Natural killer cell (primary cell): ENCODE measurements at regions not wholly inside any gene's neighbourhood (a gene's known extent, or its start where the extent isn't known, plus 50 kb on each side); places are given as distances from the start of the nearest gene placed in this dataset.

ENCODE experiments used
- ATAC-seq, 3 donors: fragments of 150-1000 bp in 2 of 3; fragments of 200-7000 bp in 1 of 3; cut with Tn5 transposase; 1 replicate in 1 of 3; 2 replicates in 2 of 3; pipeline ENCODE4 v1.10.0; 2021; ENCODE audit warnings: mild to moderate bottlenecking in 2 of 3, moderate library complexity in 2 of 3
- DNase-seq, 2 donors: peaks; one replicate each; pipeline versions ENCODE4 v3.0.0 to v3.0.0-alpha.2; 2013 to 2021; ENCODE audit warnings: mixed read lengths in 1 of 2
- H3K27ac ChIP-seq: one replicate; pipeline ENCODE4 v1.5.1; 2013; ENCODE audit warnings: mild to moderate bottlenecking, low read length
- H3K27me3 ChIP-seq: one replicate; pipeline ENCODE4 v1.6.1; 2013; ENCODE audit warnings: low read length; ENCODE audit not compliant: control insufficient read depth, insufficient read depth
- H3K36me3 ChIP-seq: one replicate; pipeline ENCODE4 v1.6.1; 2013; ENCODE audit warnings: low read length; ENCODE audit not compliant: control insufficient read depth, insufficient read depth
- H3K4me1 ChIP-seq: one replicate; pipeline ENCODE4 v1.6.1; 2013; ENCODE audit warnings: low read length; ENCODE audit not compliant: control insufficient read depth, insufficient read depth
- H3K4me3 ChIP-seq: one replicate; pipeline ENCODE4 v1.5.1; 2013; ENCODE audit warnings: low read length
- H3K9me3 ChIP-seq: one replicate; pipeline ENCODE4 v1.6.1; 2013; ENCODE audit warnings: low read length; ENCODE audit not compliant: control insufficient read depth, insufficient read depth
- H3K27ac Mint-ChIP-seq, 2 donors: one replicate each; pipeline ENCODE4 v1.8.0; 2022; ENCODE audit warnings: mild to moderate bottlenecking in 2 of 2, mixed read lengths in 2 of 2, moderate library complexity in 1 of 2
- H3K27me3 Mint-ChIP-seq, 2 donors: one replicate each; pipeline ENCODE4 v1.8.0; 2022; ENCODE audit warnings: low read depth in 2 of 2, mixed read lengths in 2 of 2
- H3K36me3 Mint-ChIP-seq: one replicate; pipeline ENCODE4 v1.8.0; 2022; ENCODE audit warnings: mixed read lengths
- H3K4me1 Mint-ChIP-seq, 2 donors: one replicate each; pipeline ENCODE4 v1.8.0; 2022; ENCODE audit warnings: mixed read lengths in 2 of 2
- H3K4me3 Mint-ChIP-seq: one replicate; pipeline ENCODE4 v1.8.0; 2022; ENCODE audit warnings: mild to moderate bottlenecking, moderate library complexity, mixed read lengths
- H3K9me3 Mint-ChIP-seq, 2 donors: one replicate each; pipeline ENCODE4 v1.8.0; 2022; ENCODE audit warnings: mixed read lengths in 2 of 2
- CTCF ChIP-seq: fragments of 200-600 bp; IDR thresholded peaks from one replicate; pipeline ENCODE4 v1.8.0; 2022; ENCODE audit warnings: antibody characterized with exemption
- WGBS: methylation state at CpG from one replicate; pipeline ENCODE4 v1.1.7; 2013; ENCODE audit warnings: missing lambda C conversion rate; ENCODE audit not compliant: insufficient coverage; 5-methylcytosine and 5-hydroxymethylcytosine counted together
- intact Hi-C: fragments of 100-400 bp; cut with micrococcal nuclease; formaldehyde crosslinking; loops from one replicate; pipeline ENCODE4 v1.14.2; 2022

DNA sequence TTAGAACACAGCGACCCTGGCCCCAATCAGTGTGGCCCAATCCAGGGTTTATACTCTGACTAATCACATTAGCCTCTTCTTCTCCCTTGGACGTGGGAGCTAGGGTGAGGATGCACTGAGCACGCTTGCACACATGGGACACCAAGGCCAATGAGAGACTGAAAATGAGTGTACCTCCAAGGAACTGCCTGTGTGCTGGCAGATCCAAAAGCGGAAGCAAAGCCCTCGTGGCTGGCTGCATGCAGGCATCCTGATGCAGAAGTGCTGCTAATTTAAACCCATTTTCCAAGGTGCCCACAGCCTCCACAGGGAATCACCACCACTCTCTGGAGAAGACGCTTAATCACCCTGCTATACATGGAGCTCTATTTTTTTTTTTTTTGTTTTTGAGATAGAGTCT lies 375.3 kb upstream of the XYLT1 start:
- no peaks in the 10 kb centered on the region for H3K4me1 Mint-ChIP-seq
- Histone ChIP-seq H3K27me3 (no peaks in the 10 kb centered on the region), H3K36me3 (no peaks in the 10 kb centered on the region), H3K4me3 (no peak overlapping the region), H3K27ac (no peak overlapping the region), H3K9me3 (no peaks in the 10 kb centered on the region), H3K4me1 (no peaks in the 10 kb centered on the region)
- peaks cover 3 to 7% of the 10 kb centered on the region in 2 donors for H3K27me3 Mint-ChIP-seq
- TF ChIP-seq CTCF = no peak
- 87% methylated on average over 6 of the region's 6 CpGs for WGBS
- intact Hi-C loops = no loop called here
- no peak overlapping the region for H3K4me3 Mint-ChIP-seq
- H3K36me3 Mint-ChIP-seq = no peaks in the 10 kb centered on the region
- H3K9me3 Mint-ChIP-seq = no peaks in the 10 kb centered on the region
- DNase-seq (no peak), ATAC-seq (no peak)
- H3K27ac Mint-ChIP-seq = no peak overlapping the region

- H3K4me1 Mint-ChIP-seq = no peaks in the 10 kb centered on the region
- no peak for DNase-seq
- H3K27ac Mint-ChIP-seq = no peak overlapping the region
- H3K36me3 Mint-ChIP-seq = no peaks in the 10 kb centered on the region
- no peak overlapping the region for H3K27ac ChIP-seq
- no peak overlapping the region for H3K4me3 Mint-ChIP-seq
- H3K27me3 Mint-ChIP-seq = peaks cover 6 to 7% of the 10 kb centered on the region in 2 donors
- no peak for ATAC-seq
- no peak for TF ChIP-seq CTCF
- no peaks in the 10 kb centered on the region for H3K9me3 Mint-ChIP-seq
- no peak overlapping the region for H3K4me3 ChIP-seq
- intact Hi-C loops = no loop called here
- H3K27me3 ChIP-seq = no peaks in the 10 kb centered on the region
- no peaks in the 10 kb centered on the region for H3K4me1 ChIP-seq
- 83% methylated on average over 10 of the region's 10 CpGs for WGBS
- no peaks in the 10 kb centered on the region for H3K9me3 ChIP-seq
- no peaks in the 10 kb centered on the region for H3K36me3 ChIP-seq
These were observed 374.3 kb upstream of the XYLT1 start for GRCh38 chr16:17845031-17845430.

DNA sequence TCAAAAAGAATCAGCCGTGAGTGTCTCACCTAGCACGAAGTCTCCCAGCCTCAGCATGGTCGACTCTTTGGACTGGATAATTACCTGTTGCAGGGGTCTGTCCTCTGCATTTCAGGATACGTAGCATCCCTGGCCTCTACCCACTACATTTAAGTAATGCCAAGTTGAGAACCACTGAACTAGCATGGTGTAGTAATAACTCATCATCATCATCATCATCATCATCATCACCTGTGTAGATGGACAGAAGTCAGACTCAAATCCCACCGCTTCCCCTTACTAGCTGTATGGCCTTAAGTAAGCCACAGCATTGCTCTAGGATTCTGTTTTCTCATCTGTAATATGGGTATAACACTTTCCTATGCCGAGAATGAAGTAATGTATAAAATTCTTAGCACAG lies 373.1 kb upstream of the XYLT1 start:
- 91% methylated on average over 4 of the region's 6 CpGs for WGBS
- no peak overlapping the region for H3K27ac ChIP-seq
- no peaks in the 10 kb centered on the region for H3K36me3 ChIP-seq
- ATAC-seq = no peak
- no peak overlapping the region for H3K4me3 ChIP-seq
- Mint-ChIP-seq H3K9me3 (no peaks in the 10 kb centered on the region), H3K36me3 (no peaks in the 10 kb centered on the region), H3K27me3 (peaks cover 3 to 6% of the 10 kb centered on the region in 2 donors), H3K4me1 (no peaks in the 10 kb centered on the region), H3K27ac (no peak overlapping the region), H3K4me3 (no peak overlapping the region)
- no peaks in the 10 kb centered on the region for H3K4me1 ChIP-seq
- no peaks in the 10 kb centered on the region for H3K9me3 ChIP-seq
- TF ChIP-seq CTCF = no peak
- H3K27me3 ChIP-seq = no peaks in the 10 kb centered on the region
- intact Hi-C loops = no loop called here
- DNase-seq = no peak

GRCh38 chr16:17839907-17840306 lies 369.1 kb upstream of the XYLT1 start:
- Mint-ChIP-seq H3K9me3 (no peaks in the 10 kb centered on the region), H3K4me1 (no peaks in the 10 kb centered on the region), H3K27me3 (peaks cover 0 to 6% of the 10 kb centered on the region in 2 donors), H3K4me3 (no peak overlapping the region), H3K36me3 (no peaks in the 10 kb centered on the region), H3K27ac (no peak overlapping the region)
- Histone ChIP-seq H3K9me3 (no peaks in the 10 kb centered on the region), H3K27ac (no peak overlapping the region), H3K27me3 (no peaks in the 10 kb centered on the region), H3K4me1 (no peaks in the 10 kb centered on the region), H3K36me3 (no peaks in the 10 kb centered on the region), H3K4me3 (no peak overlapping the region)
- ATAC-seq (no peak), DNase-seq (no peak)
- no peak for TF ChIP-seq CTCF
- WGBS = 83% methylated on average over 5 of the region's 5 CpGs
- intact Hi-C loops = no loop called here
